HG03565 (cell line): ENCODE measurements at regions not wholly inside any gene's neighbourhood (a gene's known extent, or its start where the extent isn't known, plus 50 kb on each side); places are given as distances from the start of the nearest gene placed in this dataset.
A peak's percentile ranks its signal among the peaks of the same experiment; 100 is the strongest.

Experiments used
- ATAC-seq: cut with Tn5 transposase; IDR thresholded peaks from one replicate; pipeline ENCODE4 v1.9.1; 2021; ENCODE audit warnings: mild to moderate bottlenecking, moderate library complexity; ENCODE audit not compliant: unreplicated experiment

DNA sequence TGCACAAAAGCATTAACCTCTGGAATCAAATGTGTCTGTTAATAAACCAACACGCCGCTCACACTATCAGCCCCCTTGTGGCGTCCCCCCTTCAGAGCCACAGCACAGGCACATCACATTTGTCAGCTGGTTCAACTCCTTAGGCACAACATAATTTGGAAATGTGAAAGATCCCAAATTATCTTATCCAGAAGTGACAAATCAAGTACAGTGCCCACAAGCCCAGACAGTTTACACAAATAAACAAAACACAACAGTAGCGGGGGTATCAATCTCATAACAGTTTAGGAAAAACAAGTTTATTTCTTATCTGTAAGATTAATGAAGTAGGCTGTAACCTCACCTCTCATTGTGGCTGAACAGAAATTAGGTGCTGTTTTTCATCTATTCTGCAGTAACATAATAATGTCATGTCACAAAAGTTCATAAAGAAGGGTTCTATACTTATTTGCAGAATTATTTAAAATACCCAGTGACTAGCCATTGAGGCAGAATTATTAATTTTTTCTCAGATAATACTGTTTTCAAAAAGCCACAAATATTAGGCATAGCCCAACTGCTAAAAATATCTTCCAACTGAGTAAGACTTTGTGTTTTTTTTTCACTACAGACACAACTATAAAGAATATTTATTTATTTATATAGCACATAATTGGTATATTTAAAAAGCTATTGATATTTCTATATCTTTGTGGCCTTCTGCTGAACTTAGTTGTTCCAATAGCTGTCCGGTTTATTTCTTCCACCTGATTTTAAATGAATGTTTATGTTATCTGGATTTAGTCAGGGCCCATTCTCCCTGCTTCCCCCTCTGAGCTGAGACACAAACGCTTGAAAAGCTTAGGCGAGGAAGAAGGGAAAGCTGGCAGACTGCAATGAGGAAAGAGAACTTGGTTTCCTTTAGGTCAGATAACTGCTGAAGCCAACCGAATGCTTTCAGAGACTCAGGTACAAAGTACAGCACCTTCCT lies 214.7 kb downstream of the QDPR start:
- ATAC-seq, result no peak

DNA sequence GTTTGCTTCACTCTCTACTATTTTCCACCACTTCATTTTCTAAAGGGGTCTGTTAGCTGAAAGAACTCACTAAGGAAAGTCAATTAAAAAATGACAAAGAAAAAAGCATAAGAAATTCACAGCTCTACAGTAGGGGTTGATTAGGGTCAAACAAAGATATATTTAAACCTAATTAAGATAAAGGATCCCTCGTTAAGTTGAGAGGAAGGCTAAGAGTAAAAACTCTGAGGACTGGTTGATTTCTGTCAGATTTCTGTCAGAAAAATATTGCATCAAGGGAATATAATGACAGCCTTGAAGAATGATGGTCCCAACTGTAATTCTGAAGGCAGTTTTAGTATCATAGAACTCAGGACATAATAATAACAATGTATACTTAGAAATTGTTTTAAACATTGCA lies 218.0 kb downstream of the QDPR start:
- ATAC-seq, result no peak

DNA sequence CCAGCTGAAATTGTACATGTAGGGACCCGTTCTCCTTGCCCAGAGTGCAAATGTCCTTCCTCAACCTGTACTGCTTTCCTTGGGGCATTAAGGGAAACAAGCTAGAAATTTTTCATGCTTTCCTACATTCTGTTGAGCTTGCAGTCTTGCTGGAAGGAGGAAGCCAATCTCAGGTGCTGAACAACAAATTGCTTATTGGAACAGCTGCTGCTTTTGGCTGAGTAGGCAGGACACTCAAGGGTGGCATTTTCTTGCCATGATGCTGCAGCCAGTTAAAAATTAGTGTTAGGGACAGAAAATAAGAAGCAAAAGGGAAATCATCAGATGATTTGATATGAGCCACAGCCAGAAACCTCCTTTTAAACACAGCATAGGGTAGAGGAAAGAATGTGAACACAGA lies 223.7 kb downstream of the QDPR start:
- no peak for ATAC-seq

GRCh38 chr4:17286752-17287460 lies 225.0 kb downstream of the QDPR start:
- ATAC-seq, result no peak

- ATAC-seq, result no peak
Observed at GRCh38 chr4:17285747-17286146, 226.1 kb downstream of the QDPR start.

GRCh38 chr4:17284323-17285175 lies 227.3 kb downstream of the QDPR start:
- no peak for ATAC-seq

DNA sequence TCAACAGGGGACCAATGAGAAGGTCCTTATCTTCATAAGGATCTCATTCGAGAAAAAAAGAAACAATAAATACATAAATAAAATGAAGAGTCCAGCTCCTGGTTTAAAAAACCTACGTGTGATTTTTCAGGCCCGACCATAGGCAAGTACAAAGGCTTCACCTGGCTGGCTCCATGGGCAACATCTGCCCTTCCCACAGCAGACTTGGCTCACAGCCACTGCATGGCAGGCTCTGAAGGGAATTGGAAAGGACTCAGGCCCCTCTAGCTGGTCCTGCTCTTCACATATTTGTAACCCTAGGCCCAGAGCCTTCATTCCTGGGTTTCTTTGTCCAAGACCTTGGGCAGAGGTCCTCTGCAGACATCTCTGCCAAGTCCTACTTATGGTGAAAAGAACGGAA lies 228.1 kb downstream of the QDPR start:
- ATAC-seq, result no peak

DNA sequence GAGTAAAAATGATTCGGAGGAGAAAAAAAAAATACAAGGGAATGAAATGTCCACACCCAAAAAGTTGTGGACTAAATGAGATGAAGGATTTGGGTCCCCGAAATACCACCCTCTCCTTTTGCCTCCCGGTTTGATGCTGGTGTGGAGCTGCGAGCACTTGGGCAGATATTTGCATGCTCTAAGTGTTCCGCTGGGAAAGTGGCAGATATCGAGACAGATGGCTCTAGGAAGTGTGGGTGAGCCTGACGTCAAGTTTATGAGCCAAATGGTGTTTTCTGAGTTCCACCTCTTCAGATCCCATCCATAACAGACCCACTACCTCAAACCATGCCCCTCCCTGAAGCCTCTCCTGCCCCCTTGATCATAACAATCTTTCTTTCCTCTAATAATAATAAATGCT lies 228.6 kb downstream of the QDPR start:
- no peak for ATAC-seq

- no peak for ATAC-seq
Observed at GRCh38 chr4:17280261-17281018, 231.4 kb downstream of the QDPR start.

DNA sequence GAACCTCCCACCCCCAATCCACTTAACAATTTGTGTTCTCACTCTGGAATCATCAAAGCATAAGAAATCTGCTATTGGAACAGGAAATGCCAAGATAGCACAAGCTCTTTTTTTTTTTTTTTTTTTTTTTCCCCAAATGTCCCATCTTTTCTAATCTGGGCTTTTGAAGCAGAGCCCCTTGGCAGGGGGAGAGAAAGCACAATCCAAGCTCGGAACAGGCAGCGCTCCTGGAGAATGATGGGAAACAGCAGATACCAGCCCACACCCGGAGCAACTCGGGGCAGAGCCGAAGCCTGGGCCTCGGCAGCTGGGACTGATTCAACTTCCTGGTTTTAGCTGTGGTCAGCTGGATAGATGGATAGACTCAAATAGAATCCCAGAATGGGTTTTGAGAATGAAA lies 235.1 kb downstream of the QDPR start:
- ATAC-seq, result no peak

DNA sequence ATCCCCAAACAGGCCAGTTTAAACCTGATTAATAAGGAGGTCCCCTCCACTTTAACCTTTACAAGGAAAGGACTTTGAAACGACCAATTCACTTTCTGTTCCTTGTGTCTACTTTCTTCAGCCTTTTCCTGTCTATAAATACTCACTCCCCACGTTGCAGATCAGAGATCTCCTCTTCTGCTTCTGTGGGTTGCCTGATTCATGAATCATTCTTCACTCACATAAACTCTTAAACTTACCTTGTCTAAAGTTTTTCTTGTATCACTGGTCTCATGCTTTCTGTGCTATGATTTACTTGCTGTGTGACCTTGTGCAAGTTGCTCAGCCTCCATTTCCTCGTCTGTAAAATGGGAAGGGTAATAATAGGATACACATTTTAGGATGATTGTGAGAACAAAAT lies 236.1 kb downstream of the QDPR start:
- ATAC-seq, result no peak

DNA sequence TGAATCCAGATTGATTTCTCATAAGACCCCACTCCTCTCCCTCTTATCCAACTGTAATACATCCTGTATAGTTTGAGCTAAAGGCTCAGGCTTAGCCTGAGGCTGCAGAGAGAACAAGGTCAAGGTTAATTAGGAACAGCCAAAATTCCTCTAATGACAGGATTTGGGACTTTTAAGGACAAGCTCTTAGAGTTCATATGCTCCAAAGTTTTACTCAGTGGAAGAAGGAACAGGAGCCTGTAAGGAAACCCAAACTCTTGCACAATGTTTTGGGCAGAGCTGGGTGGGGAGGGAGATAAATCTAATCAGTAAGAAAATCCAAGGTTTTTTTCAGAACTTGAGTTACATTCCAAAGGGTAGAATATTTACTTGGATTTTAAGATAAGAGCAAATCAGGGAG lies 238.8 kb downstream of the QDPR start:
- ATAC-seq, result no peak

GRCh38 chr4:17272154-17272553 lies 239.7 kb downstream of the QDPR start:
- no peak for ATAC-seq

GRCh38 chr4:17265653-17266052 lies 246.2 kb downstream of the QDPR start:
- no peak for ATAC-seq

DNA sequence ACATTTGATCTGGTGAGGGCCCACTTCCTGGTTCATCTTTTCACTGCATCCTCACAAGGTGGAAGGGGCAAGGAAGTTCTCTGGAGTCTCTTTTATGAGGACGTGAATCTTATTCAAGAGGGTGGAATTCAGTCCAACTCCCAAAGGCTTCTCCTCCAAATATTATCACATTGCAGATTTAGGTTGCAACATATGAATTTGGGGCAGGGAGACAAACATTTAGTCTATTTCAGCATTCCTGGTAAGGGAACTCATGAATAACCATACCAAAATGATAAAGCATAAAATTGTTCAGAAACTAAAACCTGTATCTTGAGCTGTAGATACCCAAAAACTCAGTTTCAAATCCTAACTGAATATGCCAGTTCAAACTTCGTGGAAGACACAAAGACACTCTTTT lies 246.8 kb downstream of the QDPR start:
- ATAC-seq, result no peak

- peak; percentile 41 for ATAC-seq
Observed at GRCh38 chr4:17260166-17260907, 251.6 kb downstream of the QDPR start.

DNA sequence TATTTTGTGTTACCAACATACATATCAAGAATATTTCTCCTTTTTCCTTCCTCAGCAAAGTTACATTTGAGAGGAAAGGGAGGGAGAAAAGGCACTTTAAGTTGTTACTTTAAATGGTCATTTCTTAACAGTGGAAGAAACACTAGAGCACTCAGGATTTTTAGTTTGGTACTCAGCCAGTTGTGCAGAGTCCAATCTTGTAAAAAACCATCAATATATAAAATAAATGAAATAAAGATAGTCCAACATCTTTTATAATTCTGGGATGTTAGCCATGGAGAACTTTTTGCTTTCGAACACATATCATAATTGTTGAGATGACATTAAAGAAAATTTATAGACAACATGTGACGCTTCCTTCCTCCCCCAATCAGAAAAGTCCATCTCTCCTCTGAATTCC lies 253.8 kb downstream of the QDPR start:
- ATAC-seq, result no peak

GRCh38 chr4:17252131-17252530 lies 259.8 kb downstream of the QDPR start:
- ATAC-seq, result no peak

DNA sequence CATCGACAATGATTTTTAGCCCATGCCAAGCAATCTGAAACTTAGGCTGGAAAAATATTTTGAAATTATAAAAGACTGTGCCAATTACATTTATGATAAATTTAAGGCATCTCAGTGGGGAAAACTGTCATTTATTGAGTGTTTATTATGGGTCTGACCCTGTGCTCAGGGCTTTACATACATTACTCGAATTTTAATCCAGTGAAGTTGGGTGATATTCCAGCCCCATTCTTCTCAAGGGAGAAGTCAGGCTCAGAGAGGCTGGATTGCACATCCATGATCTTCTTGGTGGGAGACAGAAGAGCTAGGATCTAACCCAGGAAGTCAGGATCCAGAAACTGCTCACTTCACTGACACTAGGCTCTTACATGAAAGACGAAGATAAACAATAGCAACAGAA lies 260.8 kb downstream of the QDPR start:
- no peak for ATAC-seq

DNA sequence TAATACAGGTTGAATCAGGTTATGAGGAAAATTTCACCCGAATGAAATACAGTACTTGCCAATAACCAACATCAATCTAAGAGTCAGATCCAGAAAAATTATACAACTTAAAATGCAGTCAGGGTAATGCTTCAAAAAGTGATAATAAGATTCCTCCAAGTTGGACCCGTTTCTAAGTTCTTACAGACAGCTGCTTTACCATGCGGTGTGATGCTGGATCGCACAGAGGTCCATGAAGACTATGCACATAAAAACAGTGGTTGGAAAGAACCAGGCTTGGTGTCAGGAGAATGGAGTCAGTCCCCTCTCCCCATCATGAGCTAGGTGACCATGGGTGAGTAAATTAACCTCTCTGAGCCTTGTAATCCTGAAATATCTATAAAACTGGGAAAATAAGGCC lies 261.3 kb downstream of the QDPR start:
- no peak for ATAC-seq
